ENCODE measurements at regions not wholly inside any gene's neighbourhood (a gene's known extent, or its start where the extent isn't known, plus 50 kb on each side); places are given as distances from the start of the nearest gene placed in this dataset.
"Not testable (repeated sequence)": the region's sequence is repeated elsewhere in the genome, so short reads cannot be mapped to it uniquely, and the experiment has no call there.

- no peak for DNase-seq (ENCODE audit: low read depth in 2 of 3, low spot score in 1 of 3)
Observed at GRCh38 chr10:78207216-78207615, 173.6 kb downstream of the RPS24 start.

- no peak for DNase-seq (ENCODE audit: low read depth in 2 of 3, low spot score in 1 of 3)
Observed at GRCh38 chr10:78207776-78208175, 174.1 kb downstream of the RPS24 start.

- no peak for DNase-seq (ENCODE audit: low read depth in 2 of 3, low spot score in 1 of 3)
Observed at GRCh38 chr10:78209970-78210369, 176.3 kb downstream of the RPS24 start.

- DNase-seq (ENCODE audit: low read depth in 2 of 3, low spot score in 1 of 3), result no peak
Observed at GRCh38 chr10:78210548-78210947, 176.9 kb downstream of the RPS24 start.

GRCh38 chr10:78210976-78211375 lies 177.3 kb downstream of the RPS24 start:
- DNase-seq (ENCODE audit: low read depth in 2 of 3, low spot score in 1 of 3), result no peak

- DNase-seq (ENCODE audit: low read depth in 2 of 3, low spot score in 1 of 3), result no peak
Observed at GRCh38 chr10:78211561-78212051, 177.9 kb downstream of the RPS24 start.

- DNase-seq (ENCODE audit: low read depth in 2 of 3, low spot score in 1 of 3), result no peak
Observed at GRCh38 chr10:78212060-78212785, 178.6 kb downstream of the RPS24 start.

GRCh38 chr10:78212786-78213175 lies 179.1 kb downstream of the RPS24 start:
- DNase-seq (ENCODE audit: low read depth in 2 of 3, low spot score in 1 of 3), result no peak

GRCh38 chr10:78214955-78215354 lies 181.3 kb downstream of the RPS24 start:
- DNase-seq (ENCODE audit: low read depth in 2 of 3, low spot score in 1 of 3), result no peak

GRCh38 chr10:78215645-78216044 lies 182.0 kb downstream of the RPS24 start:
- peak in 2 of 3 donors; percentile 3 to 8 for DNase-seq (ENCODE audit: low read depth in 2 of 3, low spot score in 1 of 3)

- no peak for DNase-seq (ENCODE audit: low read depth in 2 of 3, low spot score in 1 of 3)
Observed at GRCh38 chr10:78217336-78217735, 183.7 kb downstream of the RPS24 start.

GRCh38 chr10:78218798-78219490 lies 185.3 kb downstream of the RPS24 start:
- no peak for DNase-seq (ENCODE audit: low read depth in 2 of 3, low spot score in 1 of 3)

GRCh38 chr10:78219568-78219967 lies 185.9 kb downstream of the RPS24 start:
- not testable (repeated sequence) for DNase-seq (ENCODE audit: low read depth in 2 of 3, low spot score in 1 of 3)

- DNase-seq (ENCODE audit: low read depth in 2 of 3, low spot score in 1 of 3), result no peak
Observed at GRCh38 chr10:78220781-78221180, 187.1 kb downstream of the RPS24 start.

- DNase-seq (ENCODE audit: low read depth in 2 of 3, low spot score in 1 of 3), result no peak
Observed at GRCh38 chr10:78222096-78222790, 188.6 kb downstream of the RPS24 start.

GRCh38 chr10:78223088-78223487 lies 189.4 kb downstream of the RPS24 start:
- DNase-seq (ENCODE audit: low read depth in 2 of 3, low spot score in 1 of 3), result no peak

- no peak for DNase-seq (ENCODE audit: low read depth in 2 of 3, low spot score in 1 of 3)
Observed at GRCh38 chr10:78224602-78225001, 190.9 kb downstream of the RPS24 start.

- no peak for DNase-seq (ENCODE audit: low read depth in 2 of 3, low spot score in 1 of 3)
Observed at GRCh38 chr10:78225594-78225993, 191.9 kb downstream of the RPS24 start.

GRCh38 chr10:78229489-78229888 lies 195.8 kb downstream of the RPS24 start:
- no peak for DNase-seq (ENCODE audit: low read depth in 2 of 3, low spot score in 1 of 3)

GRCh38 chr10:78229950-78230675 lies 196.4 kb downstream of the RPS24 start:
- DNase-seq (ENCODE audit: low read depth in 2 of 3, low spot score in 1 of 3), result no peak

GRCh38 chr10:78231327-78231726 lies 197.7 kb downstream of the RPS24 start:
- DNase-seq (ENCODE audit: low read depth in 2 of 3, low spot score in 1 of 3), result no peak

Measured in stimulated activated CD4-positive, alpha-beta T cell treated with anti-CD3 and anti-CD28 coated beads, Interleukin-12 subunit alpha, Interleukin-12 subunit beta, amount 100 ng/mL, for 48 hours (primary cell).